ENCODE measurements at regions not wholly inside any gene's neighbourhood (a gene's known extent, or its start where the extent isn't known, plus 50 kb on each side); places are given as distances from the start of the nearest gene placed in this dataset.
A peak's percentile ranks its signal among the peaks of the same experiment; 100 is the strongest.
"Not testable (repeated sequence)": the region's sequence is repeated elsewhere in the genome, so short reads cannot be mapped to it uniquely, and the experiment has no call there.

- H3K4me3 ChIP-seq (ENCODE audit: severe bottlenecking) = no peak overlapping the region
- H3K4me1 ChIP-seq (ENCODE audit: insufficient read depth, poor library complexity, severe bottlenecking) = no peaks in the 10 kb centered on the region
- no peaks in the 10 kb centered on the region for H3K27me3 ChIP-seq (ENCODE audit: insufficient read depth, poor library complexity, severe bottlenecking)
- TF ChIP-seq CTCF (IDR thresholded peaks at IDR 0.05; ENCODE audit: poor library complexity, severe bottlenecking) = no peak
- no peaks in the 10 kb centered on the region for H3K9me3 ChIP-seq (ENCODE audit: severe bottlenecking)
- ATAC-seq (ENCODE audit: low read depth) (no peak), DNase-seq (ENCODE audit: low spot score) (no peak)
- no peaks in the 10 kb centered on the region for H3K36me3 ChIP-seq (ENCODE audit: low read depth)
- no peak overlapping the region for H3K27ac ChIP-seq (ENCODE audit: poor library complexity, severe bottlenecking)
These were observed 352.1 kb upstream of the IZUMO3 start for GRCh38 chr9:24897826-24898225.

GRCh38 chr9:24881361-24881760, 335.7 kb upstream of the IZUMO3 start:
- H3K4me1 ChIP-seq (ENCODE audit: insufficient read depth, poor library complexity, severe bottlenecking) = no peaks in the 10 kb centered on the region
- TF ChIP-seq CTCF (IDR thresholded peaks at IDR 0.05; ENCODE audit: poor library complexity, severe bottlenecking) = no peak
- H3K36me3 ChIP-seq (ENCODE audit: low read depth) = no peaks in the 10 kb centered on the region
- ATAC-seq (ENCODE audit: low read depth) (peak; percentile 54), DNase-seq (ENCODE audit: low spot score) (no peak)
- H3K27ac ChIP-seq (ENCODE audit: poor library complexity, severe bottlenecking) = no peak overlapping the region
- H3K27me3 ChIP-seq (ENCODE audit: insufficient read depth, poor library complexity, severe bottlenecking) = peaks cover 3% of the 10 kb centered on the region
- H3K9me3 ChIP-seq (ENCODE audit: severe bottlenecking) = no peaks in the 10 kb centered on the region
- no peak overlapping the region for H3K4me3 ChIP-seq (ENCODE audit: severe bottlenecking)

- H3K27ac ChIP-seq (ENCODE audit: poor library complexity, severe bottlenecking) = no peak overlapping the region
- no peaks in the 10 kb centered on the region for H3K36me3 ChIP-seq (ENCODE audit: low read depth)
- H3K4me3 ChIP-seq (ENCODE audit: severe bottlenecking) = no peak overlapping the region
- H3K27me3 ChIP-seq (ENCODE audit: insufficient read depth, poor library complexity, severe bottlenecking) = peaks cover 3% of the 10 kb centered on the region
- H3K4me1 ChIP-seq (ENCODE audit: insufficient read depth, poor library complexity, severe bottlenecking) = no peaks in the 10 kb centered on the region
- ATAC-seq (ENCODE audit: low read depth) (no peak; the same call in 2 of the 3 replicates), DNase-seq (ENCODE audit: low spot score) (no peak)
- no peak for TF ChIP-seq CTCF (IDR thresholded peaks at IDR 0.05; ENCODE audit: poor library complexity, severe bottlenecking)
- H3K9me3 ChIP-seq (ENCODE audit: severe bottlenecking) = no peaks in the 10 kb centered on the region
These were observed 333.9 kb upstream of the IZUMO3 start for GRCh38 chr9:24879591-24879990.

GRCh38 chr9:24856601-24857000, 310.9 kb upstream of the IZUMO3 start:
- not testable (repeated sequence) for H3K4me3 ChIP-seq (ENCODE audit: severe bottlenecking); ATAC-seq (ENCODE audit: low read depth); H3K36me3 ChIP-seq (ENCODE audit: low read depth); H3K4me1 ChIP-seq (ENCODE audit: insufficient read depth, poor library complexity, severe bottlenecking); H3K27ac ChIP-seq (ENCODE audit: poor library complexity, severe bottlenecking); H3K27me3 ChIP-seq (ENCODE audit: insufficient read depth, poor library complexity, severe bottlenecking); DNase-seq (ENCODE audit: low spot score); H3K9me3 ChIP-seq (ENCODE audit: severe bottlenecking)

- Histone ChIP-seq H3K4me3 (ENCODE audit: severe bottlenecking) (no peak overlapping the region), H3K4me1 (ENCODE audit: insufficient read depth, poor library complexity, severe bottlenecking) (no peaks in the 10 kb centered on the region), H3K27me3 (ENCODE audit: insufficient read depth, poor library complexity, severe bottlenecking) (peaks cover 3% of the 10 kb centered on the region), H3K9me3 (ENCODE audit: severe bottlenecking) (no peaks in the 10 kb centered on the region), H3K36me3 (ENCODE audit: low read depth) (no peaks in the 10 kb centered on the region), H3K27ac (ENCODE audit: poor library complexity, severe bottlenecking) (no peak overlapping the region)
- DNase-seq (ENCODE audit: low spot score) (no peak), ATAC-seq (ENCODE audit: low read depth) (no peak)
- no peak for TF ChIP-seq CTCF (IDR thresholded peaks at IDR 0.05; ENCODE audit: poor library complexity, severe bottlenecking)
These were observed 300.7 kb upstream of the IZUMO3 start for GRCh38 chr9:24846248-24846912.

Data from RWPE2 (cell line).